Loucy (cell line): ENCODE measurements at regions not wholly inside any gene's neighbourhood (a gene's known extent, or its start where the extent isn't known, plus 50 kb on each side); places are given as distances from the start of the nearest gene placed in this dataset.

Source experiments
- H2AFZ ChIP-seq: fragments of 200-600 bp; sonication (generic); 2 replicates; pipeline ENCODE4 v1.6.0; 2016; ENCODE audit warnings: antibody characterized with exemption, mild to moderate bottlenecking, low read length, moderate library complexity
- H3F3A ChIP-seq: fragments of 200-600 bp; 2 replicates; pipeline ENCODE4 v1.6.0; 2016; ENCODE audit warnings: antibody characterized with exemption, low read depth, mild to moderate bottlenecking
- H3K27me3 ChIP-seq: fragments of 200-600 bp; sonication (generic); 2 replicates; pipeline ENCODE4 v1.6.1; 2014; ENCODE audit warnings: low read length, mild to moderate bottlenecking; ENCODE audit not compliant: insufficient read depth, poor library complexity, severe bottlenecking
- H3K36me3 ChIP-seq: fragments of 200-600 bp; sonication (generic); 2 replicates; pipeline ENCODE4 v1.6.1; 2016; ENCODE audit warnings: low read length; ENCODE audit not compliant: insufficient read depth
- H3K4me1 ChIP-seq: fragments of 200-600 bp; sonication (generic); 2 replicates; pipeline ENCODE4 v1.5.1; 2014; ENCODE audit warnings: low read length, mild to moderate bottlenecking; ENCODE audit not compliant: insufficient read depth, poor library complexity, severe bottlenecking
- H3K4me2 ChIP-seq: fragments of 200-600 bp; sonication (generic); 2 replicates; pipeline ENCODE4 v1.6.0; 2014; ENCODE audit warnings: antibody characterized with exemption, low read length, low read depth, mild to moderate bottlenecking; ENCODE audit not compliant: poor library complexity, severe bottlenecking
- H3K4me3 ChIP-seq: fragments of 200-600 bp; sonication (generic); 2 replicates; pipeline ENCODE4 v1.5.1; 2014; ENCODE audit warnings: low read length, mild to moderate bottlenecking, mixed read lengths; ENCODE audit not compliant: poor library complexity, severe bottlenecking
- H3K79me2 ChIP-seq: fragments of 200-600 bp; sonication (generic); 2 replicates; pipeline ENCODE4 v1.6.1; 2014; ENCODE audit warnings: low read length; ENCODE audit not compliant: insufficient read depth
- H3K9ac ChIP-seq: fragments of 200-600 bp; sonication (generic); 2 replicates; pipeline ENCODE4 v1.6.0; 2014; ENCODE audit warnings: mild to moderate bottlenecking, low read depth, low read length, moderate library complexity; ENCODE audit not compliant: poor library complexity, severe bottlenecking
- H3K9me2 ChIP-seq: fragments of 200-600 bp; sonication (generic); replicated peaks from 2 replicates; pipeline ENCODE4 v1.6.1; 2016; ENCODE audit warnings: low read depth, low read length, mixed read lengths
- H3K9me3 ChIP-seq: fragments of 200-600 bp; sonication (generic); 2 replicates; pipeline ENCODE4 v1.6.1; 2014; ENCODE audit warnings: mild to moderate bottlenecking, antibody characterized with exemption, low read length, low read depth; ENCODE audit not compliant: insufficient read depth
- H4K20me1 ChIP-seq: fragments of 200-600 bp; sonication (generic); 2 replicates; pipeline ENCODE4 v1.6.0; 2014; ENCODE audit warnings: antibody characterized with exemption, low read length, mild to moderate bottlenecking; ENCODE audit not compliant: insufficient read depth, poor library complexity, severe bottlenecking
- EZH2phosphoT487 ChIP-seq: fragments of 200-600 bp; IDR thresholded peaks from 2 replicates; pipeline ENCODE4 v1.6.1; 2018; ENCODE audit warnings: antibody characterized with exemption, mild to moderate bottlenecking, moderate library complexity, borderline replicate concordance
- TF ChIP-seq, protein P1 (sequence below): fragments of 200-600 bp; sonication (generic); conservative IDR thresholded peaks from 2 replicates; pipeline ENCODE4 v1.5.1; 2014; ENCODE audit warnings: mild to moderate bottlenecking, antibody characterized with exemption, low read length

DNA sequence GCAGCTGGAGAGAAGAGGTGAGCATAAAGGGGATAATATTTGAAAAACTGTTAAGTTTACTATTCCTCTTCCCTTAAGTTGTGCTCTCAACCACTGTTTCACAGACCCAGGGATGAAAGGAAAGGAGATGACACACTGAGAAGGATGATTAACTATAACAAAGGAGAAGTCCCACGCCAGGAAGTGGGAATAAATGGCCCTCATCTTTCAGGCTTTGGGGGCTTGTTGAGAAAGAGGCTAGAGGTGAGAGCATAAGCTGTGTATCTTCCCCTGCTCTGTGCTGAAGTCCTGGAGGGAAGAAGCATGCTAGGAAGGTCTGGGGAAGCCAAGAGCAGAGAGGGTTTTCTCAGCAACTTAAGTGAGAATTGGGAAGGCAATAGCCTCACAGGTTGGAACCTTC lies 399.1 kb upstream of the ATP5MC3 start:
- Histone ChIP-seq H3K4me2 (no peak overlapping the region), H3K36me3 (no peaks in the 10 kb centered on the region), H3K27me3 (no peaks in the 10 kb centered on the region), H3F3A (peaks cover 10% of the 10 kb centered on the region; the same call in 1 of the 2 replicates), H3K4me3 (no peak overlapping the region), H3K9me2 (no peaks in the 10 kb centered on the region), H3K79me2 (no peaks in the 10 kb centered on the region), H3K9ac (no peak overlapping the region), H4K20me1 (no peaks in the 10 kb centered on the region), H2AFZ (no peak overlapping the region), H3K9me3 (no peaks in the 10 kb centered on the region), H3K4me1 (peaks cover 22% of the 10 kb centered on the region)
- TF ChIP-seq, protein P1, sequence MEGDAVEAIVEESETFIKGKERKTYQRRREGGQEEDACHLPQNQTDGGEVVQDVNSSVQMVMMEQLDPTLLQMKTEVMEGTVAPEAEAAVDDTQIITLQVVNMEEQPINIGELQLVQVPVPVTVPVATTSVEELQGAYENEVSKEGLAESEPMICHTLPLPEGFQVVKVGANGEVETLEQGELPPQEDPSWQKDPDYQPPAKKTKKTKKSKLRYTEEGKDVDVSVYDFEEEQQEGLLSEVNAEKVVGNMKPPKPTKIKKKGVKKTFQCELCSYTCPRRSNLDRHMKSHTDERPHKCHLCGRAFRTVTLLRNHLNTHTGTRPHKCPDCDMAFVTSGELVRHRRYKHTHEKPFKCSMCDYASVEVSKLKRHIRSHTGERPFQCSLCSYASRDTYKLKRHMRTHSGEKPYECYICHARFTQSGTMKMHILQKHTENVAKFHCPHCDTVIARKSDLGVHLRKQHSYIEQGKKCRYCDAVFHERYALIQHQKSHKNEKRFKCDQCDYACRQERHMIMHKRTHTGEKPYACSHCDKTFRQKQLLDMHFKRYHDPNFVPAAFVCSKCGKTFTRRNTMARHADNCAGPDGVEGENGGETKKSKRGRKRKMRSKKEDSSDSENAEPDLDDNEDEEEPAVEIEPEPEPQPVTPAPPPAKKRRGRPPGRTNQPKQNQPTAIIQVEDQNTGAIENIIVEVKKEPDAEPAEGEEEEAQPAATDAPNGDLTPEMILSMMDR: no peak
- no peak for TF ChIP-seq EZH2phosphoT487

DNA sequence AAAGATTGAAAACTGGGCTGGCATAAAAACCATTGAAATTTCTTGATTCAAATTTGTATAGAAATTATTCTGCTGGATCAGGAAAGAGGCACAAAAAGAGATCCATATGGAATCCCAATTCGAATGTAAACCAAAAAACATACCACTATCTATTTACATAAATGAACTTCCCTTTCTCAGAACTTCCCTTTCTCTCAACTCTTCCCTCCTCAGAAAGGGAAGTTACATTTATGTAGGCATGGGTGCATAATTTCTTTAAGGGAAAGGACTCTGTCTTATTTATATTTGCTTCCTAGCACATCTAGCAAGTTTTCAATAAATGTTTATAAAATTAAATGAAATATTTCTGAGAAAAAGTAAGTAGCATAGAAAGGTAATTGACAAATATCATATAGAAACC lies 398.1 kb upstream of the ATP5MC3 start:
- Histone ChIP-seq H3K4me2 (no peak overlapping the region), H3K9me3 (no peaks in the 10 kb centered on the region), H3K79me2 (no peaks in the 10 kb centered on the region), H3K9me2 (no peaks in the 10 kb centered on the region), H4K20me1 (no peaks in the 10 kb centered on the region), H2AFZ (no peak overlapping the region), H3K36me3 (no peaks in the 10 kb centered on the region), H3K4me1 (peaks cover 30% of the 10 kb centered on the region), H3K27me3 (no peaks in the 10 kb centered on the region), H3F3A (peaks cover 13% of the 10 kb centered on the region; the same call in 1 of the 2 replicates), H3K4me3 (no peak overlapping the region), H3K9ac (no peak overlapping the region)
- TF ChIP-seq, protein P1: no peak
- no peak for TF ChIP-seq EZH2phosphoT487

DNA sequence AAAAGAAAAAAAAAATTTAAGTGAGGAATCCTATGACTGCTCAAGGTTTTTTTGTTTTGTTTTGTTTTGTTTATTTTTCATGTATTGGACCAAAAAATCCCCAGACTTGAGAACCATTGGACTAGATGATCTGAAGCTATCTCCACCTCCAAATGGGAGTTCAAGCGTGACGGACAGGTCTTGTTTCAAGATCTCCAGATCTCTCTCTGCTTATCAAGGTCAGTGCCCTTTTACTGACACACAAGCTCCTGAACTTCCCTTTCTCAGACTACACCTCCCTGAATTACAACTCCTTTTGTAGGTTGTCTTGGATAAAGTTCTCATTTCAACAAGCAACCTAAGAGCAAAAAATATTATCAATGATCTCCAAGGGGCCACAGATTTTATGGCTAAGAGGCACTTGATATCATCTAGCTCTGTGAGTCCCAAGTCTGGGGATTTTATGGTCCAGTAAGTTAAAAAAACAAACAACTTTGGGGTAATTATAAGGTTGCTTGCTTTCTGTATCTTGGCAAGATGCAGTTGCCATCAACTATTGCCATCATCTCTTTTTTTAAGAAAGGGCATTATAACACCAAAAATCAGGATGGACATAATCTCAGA lies 396.0 kb upstream of the ATP5MC3 start:
- Histone ChIP-seq H3K4me3 (no peak overlapping the region), H3K9me3 (no peaks in the 10 kb centered on the region), H3K9ac (no peak overlapping the region)

More for the DNA sequence above, 396.0 kb upstream of the ATP5MC3 start:
- H3K4me2 ChIP-seq: peak overlapping the region; percentile 1
- no peak for TF ChIP-seq EZH2phosphoT487
- TF ChIP-seq, protein P1: no peak
- H3K79me2 ChIP-seq: no peaks in the 10 kb centered on the region
- H3K27me3 ChIP-seq: no peaks in the 10 kb centered on the region
- H3F3A ChIP-seq: peaks cover 13% of the 10 kb centered on the region; the same call in 1 of the 2 replicates
- no peak overlapping the region for H2AFZ ChIP-seq
- peaks cover 30% of the 10 kb centered on the region for H3K4me1 ChIP-seq
- no peaks in the 10 kb centered on the region for H3K9me2 ChIP-seq
- H4K20me1 ChIP-seq: no peaks in the 10 kb centered on the region
- no peaks in the 10 kb centered on the region for H3K36me3 ChIP-seq
